NCI-H460 (cell line): ENCODE measurements at regions not wholly inside any gene's neighbourhood (a gene's known extent, or its start where the extent isn't known, plus 50 kb on each side); places are given as distances from the start of the nearest gene placed in this dataset.

ENCODE experiments used
- DNase-seq: peaks from one replicate; pipeline ENCODE4 v3.0.0-alpha.2; 2016; ENCODE audit warnings: low read depth; ENCODE audit errors: extremely low read depth

- no peak for DNase-seq
Observed at GRCh38 chr6:126091466-126091865, 105.1 kb downstream of the TRMT11 start.

- DNase-seq: no peak
Observed at GRCh38 chr6:126093108-126093507, 106.8 kb downstream of the TRMT11 start.

GRCh38 chr6:126094411-126094810, 108.1 kb downstream of the TRMT11 start:
- no peak for DNase-seq

GRCh38 chr6:126100386-126100785, 114.0 kb downstream of the TRMT11 start:
- no peak for DNase-seq

GRCh38 chr6:126102358-126102757, 116.0 kb downstream of the TRMT11 start:
- no peak for DNase-seq

- DNase-seq: no peak
Observed at GRCh38 chr6:126103993-126104392, 117.7 kb downstream of the TRMT11 start.

- DNase-seq: no peak
Observed at GRCh38 chr6:126107475-126108166, 121.3 kb downstream of the TRMT11 start.

- DNase-seq: no peak
Observed at GRCh38 chr6:126110512-126111270, 124.4 kb downstream of the TRMT11 start.

GRCh38 chr6:126111327-126111726, 125.0 kb downstream of the TRMT11 start:
- DNase-seq: no peak

GRCh38 chr6:126112171-126112632, 125.9 kb downstream of the TRMT11 start:
- DNase-seq: no peak

GRCh38 chr6:126113261-126113660, 126.9 kb downstream of the TRMT11 start:
- DNase-seq: no peak

GRCh38 chr6:126117251-126117650, 130.9 kb downstream of the TRMT11 start:
- no peak for DNase-seq

- DNase-seq: no peak
Observed at GRCh38 chr6:126118058-126118755, 131.9 kb downstream of the TRMT11 start.

- no peak for DNase-seq
Observed at GRCh38 chr6:126118936-126119335, 132.6 kb downstream of the TRMT11 start.

GRCh38 chr6:126123226-126123625, 136.9 kb downstream of the TRMT11 start:
- no peak for DNase-seq

- DNase-seq: no peak
Observed at GRCh38 chr6:126127659-126128058, 141.3 kb downstream of the TRMT11 start.

GRCh38 chr6:126131246-126131645, 144.9 kb downstream of the TRMT11 start:
- no peak for DNase-seq

- DNase-seq: no peak
Observed at GRCh38 chr6:126133984-126134383, 147.6 kb downstream of the TRMT11 start.

GRCh38 chr6:126134491-126134890, 148.2 kb downstream of the TRMT11 start:
- no peak for DNase-seq

- no peak for DNase-seq
Observed at GRCh38 chr6:126140015-126140414, 153.7 kb downstream of the TRMT11 start.

- no peak for DNase-seq
Observed at GRCh38 chr6:126143761-126144251, 157.5 kb downstream of the TRMT11 start.
